GM08714 (cell line): ENCODE measurements at regions not wholly inside any gene's neighbourhood (a gene's known extent, or its start where the extent isn't known, plus 50 kb on each side); places are given as distances from the start of the nearest gene placed in this dataset.
"Not testable (repeated sequence)": the region's sequence is repeated elsewhere in the genome, so short reads cannot be mapped to it uniquely, and the experiment has no call there.

Source experiments
- H3K4me3 ChIP-seq: fragments of 200-500 bp; sonication (Bioruptor generic); 2 replicates; pipeline ENCODE4 v1.5.1; 2014; ENCODE audit warnings: mild to moderate bottlenecking, low read length, inconsistent platforms
- ZNF274 ChIP-seq: IDR thresholded peaks from 2 replicates; pipeline ENCODE4 v1.6.1; 2012; ENCODE audit warnings: mild to moderate bottlenecking, low read depth, low read length

GRCh38 chrX:73965833-73966232 is 113.3 kb upstream of the XIST start:
- no peak overlapping the region for H3K4me3 ChIP-seq
- no peak for TF ChIP-seq ZNF274

GRCh38 chrX:73964579-73964978 is 112.1 kb upstream of the XIST start:
- TF ChIP-seq ZNF274: no peak

DNA sequence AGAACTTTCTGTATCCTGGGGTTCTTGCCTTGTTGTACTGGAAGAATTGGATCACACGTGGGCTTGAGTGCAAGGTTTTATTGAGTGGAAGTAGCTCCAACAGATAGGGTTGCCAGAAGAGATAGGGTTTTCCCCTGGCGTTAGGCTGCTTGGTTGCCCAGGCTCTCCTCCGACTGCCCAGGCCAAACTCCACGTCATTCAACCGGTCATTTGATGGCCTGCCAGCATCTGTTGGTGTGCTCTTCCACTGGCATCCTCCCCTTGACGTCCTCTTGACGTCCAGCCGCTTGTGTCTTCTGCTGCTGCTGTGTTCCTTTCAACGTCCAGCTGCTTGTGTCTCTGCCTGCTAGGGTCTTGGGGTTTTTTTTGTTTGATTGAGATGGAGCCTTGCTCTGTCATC is 111.2 kb upstream of the XIST start:
- no peak for TF ChIP-seq ZNF274

More at GRCh38 chrX:73964579-73964978, 112.1 kb upstream of the XIST start:
- H3K4me3 ChIP-seq: no peak overlapping the region

DNA sequence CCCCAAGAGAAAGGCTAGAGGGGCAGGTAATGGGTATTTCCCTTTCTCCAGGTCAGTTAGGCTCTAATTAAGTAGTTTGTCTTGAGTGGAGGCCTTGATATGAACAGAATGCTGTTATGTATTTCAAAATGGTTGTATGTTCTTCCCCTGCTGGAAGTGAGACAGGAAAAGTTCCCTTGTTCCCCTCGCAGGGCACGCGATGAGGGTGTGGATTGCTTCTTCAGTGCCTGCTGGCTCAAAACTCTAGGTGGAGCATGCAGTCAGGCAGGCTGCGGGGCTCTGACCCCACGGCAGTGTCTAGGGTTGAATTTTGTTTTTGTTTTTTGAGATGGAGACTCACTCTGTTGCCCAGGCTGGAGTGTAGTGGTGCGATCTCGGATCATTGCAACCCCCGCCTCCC is 110.4 kb upstream of the XIST start:
- TF ChIP-seq ZNF274: no peak
- no peak overlapping the region for H3K4me3 ChIP-seq

More for the DNA sequence above, 111.2 kb upstream of the XIST start:
- H3K4me3 ChIP-seq: no peak overlapping the region

DNA sequence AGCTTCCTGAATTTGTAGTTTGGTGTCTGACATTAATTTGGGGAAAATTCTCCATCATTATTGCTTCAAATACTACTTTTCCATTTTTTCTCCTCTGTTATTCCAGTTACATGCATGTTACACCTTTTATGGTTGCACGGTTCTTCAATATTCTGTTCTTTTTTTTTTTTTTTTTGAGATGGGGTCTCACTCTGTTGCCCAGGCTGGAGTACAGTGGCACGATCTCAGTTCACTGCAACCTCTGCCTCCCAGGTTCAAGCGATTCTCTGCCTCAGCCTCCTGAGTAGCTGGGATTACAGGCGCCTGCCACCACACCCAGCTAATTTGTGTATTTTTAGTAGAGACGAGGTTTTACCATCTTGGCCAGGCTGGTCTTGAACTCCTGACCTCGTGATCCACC is 109.4 kb upstream of the XIST start:
- H3K4me3 ChIP-seq: not testable (repeated sequence)

GRCh38 chrX:73944563-73944908 is 92.0 kb upstream of the XIST start:
- TF ChIP-seq ZNF274: no peak
- H3K4me3 ChIP-seq: peak overlapping the region; percentile 99

- peak overlapping the region; percentile 99 for H3K4me3 ChIP-seq
- no peak for TF ChIP-seq ZNF274
Measured at GRCh38 chrX:73943693-73944562, 91.4 kb upstream of the XIST start.

DNA sequence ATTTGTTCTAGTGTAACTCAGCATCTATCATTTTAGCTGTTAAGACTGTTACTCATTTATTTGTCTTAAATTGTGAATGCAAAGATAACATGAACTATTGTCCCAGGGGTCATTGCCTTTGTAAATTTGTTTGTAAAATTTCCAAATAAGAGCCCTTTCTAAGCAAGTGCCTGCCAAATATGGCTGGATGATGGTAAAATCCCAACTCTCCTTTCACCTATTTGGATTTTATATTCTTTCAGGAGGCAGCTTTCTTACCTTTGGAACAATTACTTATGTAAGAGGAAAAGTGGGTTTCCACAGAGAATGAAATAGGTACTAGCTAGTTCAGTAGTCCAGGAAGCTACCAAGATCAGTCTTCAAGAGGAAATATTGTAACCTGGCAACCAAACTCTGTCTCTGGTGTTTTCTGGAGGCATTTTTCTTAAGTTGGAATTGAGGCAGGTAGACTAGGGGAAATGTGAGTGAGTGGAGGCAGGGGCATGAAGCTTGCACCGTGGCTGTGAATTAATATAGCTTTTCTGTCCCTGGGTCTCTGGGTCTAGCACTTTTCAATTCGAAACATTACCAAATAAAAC is 88.5 kb upstream of the XIST start:
- H3K4me3 ChIP-seq: no peak overlapping the region
- no peak for TF ChIP-seq ZNF274

GRCh38 chrX:73937843-73938242 is 85.3 kb upstream of the XIST start:
- H3K4me3 ChIP-seq: not testable (repeated sequence)

GRCh38 chrX:73932522-73932921 is 80.0 kb upstream of the XIST start:
- H3K4me3 ChIP-seq: no peak overlapping the region
- no peak for TF ChIP-seq ZNF274

- no peak for TF ChIP-seq ZNF274
- H3K4me3 ChIP-seq: no peak overlapping the region
Measured at GRCh38 chrX:73930300-73930699, 77.8 kb upstream of the XIST start.

DNA sequence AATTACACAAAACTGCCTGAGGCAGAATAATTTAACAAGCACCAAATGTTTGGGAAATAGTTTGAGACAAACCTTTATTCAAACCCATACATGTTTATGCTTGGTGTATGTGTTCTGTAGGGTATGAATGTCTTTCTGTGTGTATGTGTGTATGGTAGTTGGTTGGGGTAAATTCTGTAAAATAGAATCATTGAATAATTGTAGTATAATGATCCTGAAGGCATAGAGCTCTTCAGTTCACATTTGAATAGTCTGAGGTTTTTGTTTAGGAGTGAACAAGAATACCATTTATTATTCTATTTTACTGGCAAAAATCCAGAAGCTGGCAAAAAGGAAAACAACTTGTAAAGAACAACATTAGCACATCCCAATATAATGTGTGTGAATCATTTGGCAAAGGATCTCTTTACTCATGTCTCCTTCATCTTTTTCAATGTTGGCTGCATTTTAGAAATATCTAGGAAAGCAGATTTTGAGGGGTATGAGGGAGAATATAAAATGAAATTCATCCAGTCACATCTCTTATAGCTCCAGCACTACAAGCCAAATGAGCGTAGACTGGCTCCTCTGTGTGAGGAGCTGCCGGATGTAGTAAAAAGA is 70.4 kb upstream of the XIST start:
- TF ChIP-seq ZNF274: no peak
- no peak overlapping the region for H3K4me3 ChIP-seq

DNA sequence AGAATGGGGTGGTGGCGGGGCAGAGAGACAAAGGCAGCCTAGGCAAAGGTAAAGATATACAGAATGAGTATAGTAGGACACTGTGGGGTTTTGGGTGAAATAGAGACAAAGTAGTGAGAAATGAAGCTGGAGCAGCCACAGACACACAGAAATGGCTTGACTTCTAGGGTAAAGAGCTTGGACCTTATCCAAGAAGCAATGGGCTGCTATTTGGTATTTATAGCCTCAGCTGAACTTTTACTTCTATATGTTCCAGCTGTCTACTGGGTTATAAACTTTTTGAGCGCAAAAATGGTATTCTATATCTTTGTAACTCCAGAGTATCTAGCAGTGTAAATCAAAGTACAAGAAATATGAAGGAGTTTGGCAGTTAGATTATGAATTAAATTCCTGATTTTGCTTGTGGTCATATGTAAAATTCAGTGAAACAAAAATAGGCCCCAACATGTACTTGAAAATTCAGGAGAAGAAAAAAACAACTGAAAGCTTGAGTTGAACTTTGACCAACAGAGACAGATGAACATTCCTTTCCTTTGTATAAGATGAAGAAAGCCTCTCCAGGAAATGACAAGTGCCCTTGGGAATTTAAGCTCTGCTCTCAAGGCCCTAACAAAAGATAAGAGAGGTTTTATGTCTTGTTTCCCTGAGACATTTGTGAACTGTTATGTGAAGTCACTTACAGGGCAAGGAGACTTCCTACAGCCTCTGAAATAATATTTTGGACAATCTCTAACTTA is 64.6 kb upstream of the XIST start:
- TF ChIP-seq ZNF274: no peak
- no peak overlapping the region for H3K4me3 ChIP-seq

DNA sequence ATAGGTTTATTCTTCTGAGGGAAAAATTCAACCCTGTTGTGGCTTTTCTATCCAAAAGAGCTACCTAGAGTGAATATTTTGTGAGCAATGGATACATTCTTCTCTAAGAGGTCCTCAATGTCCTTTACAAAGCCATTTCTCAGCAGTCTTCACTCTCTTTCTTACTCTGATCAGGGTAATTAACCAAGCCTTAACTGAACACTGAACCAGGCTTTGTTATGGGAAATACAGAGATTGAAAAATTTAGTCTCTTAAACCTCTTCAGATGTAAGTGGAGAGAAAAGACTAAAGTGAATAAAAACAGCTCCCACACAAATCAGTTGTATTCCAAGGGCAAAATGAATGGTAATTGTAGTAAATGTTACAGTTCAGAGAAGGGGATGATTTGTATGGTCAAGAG is 64.0 kb upstream of the XIST start:
- no peak overlapping the region for H3K4me3 ChIP-seq
- TF ChIP-seq ZNF274: no peak

GRCh38 chrX:73914792-73915191 is 62.3 kb upstream of the XIST start:
- H3K4me3 ChIP-seq: not testable (repeated sequence)
